HepG2 (cell line): ENCODE measurements at regions not wholly inside any gene's neighbourhood (a gene's known extent, or its start where the extent isn't known, plus 50 kb on each side); places are given as distances from the start of the nearest gene placed in this dataset.

Experiments
- ATAC-seq: fragments of 200-7000 bp; cut with Tn5 transposase; 3 replicates; pipeline ENCODE4 v1.9.1; 2020; ENCODE audit warnings: mild to moderate bottlenecking, moderate library complexity
- BruUV-seq: library from RNA; stranded (reverse); fragments of 400-500 nt; replicated peaks from 2 replicates; lab custom pipeline; 2021; lab: Mats Ljungman, UMichigan
- CTCF ChIA-PET: fragments of 300-600 bp; formaldehyde crosslinking; extraction: SDS; loops from one replicate; lab custom pipeline; 2021; ENCODE audit warnings: low total read pairs, inconsistent platforms, low intra/inter-chr PET ratio; lab: Yijun Ruan, JAX
- POLR2A ChIA-PET: fragments of 350-600 bp; sonication (Branson Sonifier 250); formaldehyde crosslinking; loops from one replicate; lab custom pipeline; 2020; ENCODE audit warnings: antibody characterized with exemption, inconsistent platforms; lab: Yijun Ruan, JAX
- DNase-seq: peaks from one replicate; pipeline ENCODE4 v3.0.0-alpha.2; 2015; ENCODE audit warnings: low spot score
- FAIRE-seq: peaks from 3 replicates; lab custom pipeline; 2011; peaks lifted over from hg19 to GRCh38; lab: Jason Lieb, UNC
- H2AFZ ChIP-seq: one replicate; pipeline ENCODE4 v1.6.1; 2011; ENCODE audit warnings: low read length, inconsistent platforms
- H3K27ac ChIP-seq: fragments of 300-600 bp; 3 replicates; pipeline ENCODE4 v1.8.0; 2011; ENCODE audit warnings: mixed run types, mild to moderate bottlenecking, mixed read lengths, low read length, inconsistent platforms; ENCODE audit not compliant: insufficient read depth; ENCODE audit errors: extremely low read length
- H3K27me3 ChIP-seq, 2 experiments: fragments of 200-600 bp in 1 of 2; 2 replicates in 1 of 2; 3 replicates in 1 of 2; pipeline versions ENCODE4 v1.6.0 to v1.8.0; 2011; ENCODE audit warnings: low read length in 2 of 2, mild to moderate bottlenecking in 2 of 2, moderate library complexity in 2 of 2, inconsistent platforms in 1 of 2; ENCODE audit not compliant: insufficient read depth in 2 of 2, control insufficient read depth in 1 of 2
- H3K36me3 ChIP-seq, 2 experiments: fragments of 200-600 bp in 1 of 2; replicated peaks in 1 of 2; 2 replicates in 1 of 2; 3 replicates in 1 of 2; pipeline versions ENCODE4 v1.5.1 to v1.8.0; 2011; ENCODE audit warnings: low read length in 2 of 2, inconsistent platforms in 1 of 2; ENCODE audit not compliant: insufficient read depth in 2 of 2, control insufficient read depth in 1 of 2
- H3K4me1 ChIP-seq: 2 replicates; pipeline ENCODE4 v1.5.1; 2012; ENCODE audit warnings: low read length, inconsistent platforms; ENCODE audit not compliant: insufficient read depth
- H3K4me2 ChIP-seq: 2 replicates; pipeline ENCODE4 v1.6.0; 2011; ENCODE audit warnings: low read depth, low read length, inconsistent platforms
- H3K4me3 ChIP-seq, 3 experiments: fragments of 200-600 bp in 1 of 3; sonication (generic), shearing (Covaris generic) in 1 of 3; replicated peaks in 1 of 3; 2 replicates each; pipeline ENCODE4 v1.5.1; 2011 to 2016; ENCODE audit warnings: low read length in 3 of 3, inconsistent platforms in 2 of 3, low read depth in 2 of 3, mild to moderate bottlenecking in 2 of 3, control low read depth in 1 of 3, mixed read lengths in 1 of 3; ENCODE audit not compliant: insufficient read depth in 1 of 3
- H3K79me2 ChIP-seq: one replicate; pipeline ENCODE4 v1.6.1; 2011; ENCODE audit warnings: low read length, inconsistent platforms; ENCODE audit not compliant: insufficient read depth
- H3K9ac ChIP-seq: 2 replicates; pipeline ENCODE4 v1.6.0; 2011; ENCODE audit warnings: mild to moderate bottlenecking, low read depth, low read length, inconsistent platforms; ENCODE audit not compliant: insufficient read depth
- H3K9me3 ChIP-seq: 2 replicates; pipeline ENCODE4 v1.5.1; 2012; ENCODE audit warnings: mild to moderate bottlenecking, low read length
- H4K20me1 ChIP-seq: 2 replicates; pipeline ENCODE4 v1.6.0; 2011; ENCODE audit warnings: inconsistent platforms, mild to moderate bottlenecking, low read length, moderate library complexity; ENCODE audit not compliant: insufficient read depth
- ATF7-NPFF ChIP-seq: sonication (generic); formaldehyde crosslinking; IDR thresholded peaks from 2 replicates; pipeline ENCODE4 v1.8.1; 2023; ENCODE audit warnings: mild to moderate bottlenecking, low read depth, missing genetic modification reagents, moderate library complexity
- CENPT ChIP-seq: sonication (generic); formaldehyde crosslinking; IDR thresholded peaks from 2 replicates; pipeline ENCODE4 v1.8.0; 2022; ENCODE audit warnings: low read depth, mild to moderate bottlenecking, moderate library complexity, missing genetic modification reagents
- E2F1 ChIP-seq: sonication (generic); formaldehyde crosslinking; IDR thresholded peaks from 2 replicates; pipeline ENCODE4 v1.5.0; 2020; ENCODE audit warnings: missing genetic modification reagents
- ELF1 ChIP-seq: sonication (generic); formaldehyde crosslinking; IDR thresholded peaks from 2 replicates; pipeline ENCODE4 v1.4.0; 2020; ENCODE audit warnings: missing genetic modification reagents
- GATAD2A ChIP-seq: IDR thresholded peaks from 2 replicates; pipeline ENCODE4 v1.6.1; 2016
- IRX3 ChIP-seq: sonication (generic); formaldehyde crosslinking; IDR thresholded peaks from 2 replicates; pipeline ENCODE4 v1.8.1; 2023; ENCODE audit warnings: mild to moderate bottlenecking, low read depth, missing genetic modification reagents, borderline replicate concordance
- KAT8 ChIP-seq: IDR thresholded peaks from 2 replicates; pipeline ENCODE4 v1.6.1; 2016; ENCODE audit warnings: missing genetic modification reagents, missing compliant biosample characterization
- LCORL ChIP-seq, 2 experiments: fragments of 450-650 bp in 1 of 2; sonication (generic) in 1 of 2; formaldehyde crosslinking in 1 of 2; IDR thresholded peaks; 2 replicates each; pipeline versions ENCODE4 v1.5.0 to v1.6.1; 2017 to 2020; ENCODE audit warnings: antibody characterized with exemption in 1 of 2, missing genetic modification reagents in 1 of 2
- MIXL1 ChIP-seq: IDR thresholded peaks from 2 replicates; pipeline ENCODE4 v1.6.1; 2016
- MTA1 ChIP-seq: sonication (generic); formaldehyde crosslinking; IDR thresholded peaks from 2 replicates; pipeline ENCODE4 v1.4.0; 2020; ENCODE audit warnings: missing genetic modification reagents, mild to moderate bottlenecking, borderline replicate concordance
- ONECUT2 ChIP-seq: sonication (generic); formaldehyde crosslinking; IDR thresholded peaks from 2 replicates; pipeline ENCODE4 v1.4.0; 2020; ENCODE audit warnings: missing genetic modification reagents
- TEAD3 ChIP-seq: optimal IDR thresholded peaks from 2 replicates; pipeline ENCODE3; 2016; ENCODE audit warnings: borderline replicate concordance
- THRA ChIP-seq: sonication (generic); formaldehyde crosslinking; IDR thresholded peaks from 2 replicates; pipeline ENCODE4 v1.4.0; 2020; ENCODE audit warnings: missing genetic modification reagents, borderline replicate concordance
- ZNF746 ChIP-seq: sonication (generic); formaldehyde crosslinking; IDR thresholded peaks from 2 replicates; pipeline ENCODE4 v1.8.0; 2022; ENCODE audit warnings: mild to moderate bottlenecking, missing genetic modification reagents
- ZNF770 ChIP-seq: sonication (generic); formaldehyde crosslinking; IDR thresholded peaks from 2 replicates; pipeline ENCODE4 v1.5.0; 2020; ENCODE audit warnings: mild to moderate bottlenecking, missing genetic modification reagents
- WGBS: methylation state at CpG from one replicate; pipeline ENCODE4 v1.1.6; 2017; ENCODE audit warnings: low lambda C conversion rate; 5-methylcytosine and 5-hydroxymethylcytosine counted together
- in situ Hi-C: cut with HindIII; loops from 2 replicates; pipeline ENCODE4 v1.10.0; 2017; ENCODE audit warnings: low pct_unique_long_range_greater_than_20kb; ENCODE audit not compliant: extremely low pct_ligation_motif_present
- intact Hi-C: fragments of 100-400 bp; cut with micrococcal nuclease; formaldehyde crosslinking; loops from one replicate; pipeline ENCODE4 v1.10.0; 2022; ENCODE audit not compliant: unreplicated experiment

- TF ChIP-seq IRX3 (CRISPR knock-in tag): no peak
These were observed 82.8 kb downstream of the SLC25A47 start (continued) for GRCh38 chr14:100405760-100406455.

- no peaks in the 10 kb centered on the region for H3K9me3 ChIP-seq
- intact Hi-C loops (no loop called here), in situ Hi-C loops (loop anchor here (10.0 kb wide), 1 partner anchor 488 kb away; no protein-coding TSS in a partner anchor)
- H3K4me3 ChIP-seq: 0 out of 6 replicates have a peak overlapping the region, but pooled peaks of 1 of the 3 experiments have one; percentile 5
- FAIRE-seq (peak; percentile 63), DNase-seq (peak; percentile 66), ATAC-seq (peak; percentile 82)
- H4K20me1 ChIP-seq: no peaks in the 10 kb centered on the region
- no peak overlapping the region for H3K27ac ChIP-seq
- H3K4me1 ChIP-seq: peaks cover 38% of the 10 kb centered on the region
- H3K9ac ChIP-seq: no peak overlapping the region
- no peaks in the 10 kb centered on the region for H3K79me2 ChIP-seq
- WGBS: 62% methylated on average over 8 of the region's 10 CpGs
- peak overlapping the region; percentile 28 for H3K4me2 ChIP-seq
- no peaks in the 10 kb centered on the region; a peak in 1 of 5 replicates for H3K36me3 ChIP-seq
- H3K27me3 ChIP-seq: no peaks in the 10 kb centered on the region; a peak in 1 of 5 replicates
- POLR2A ChIA-PET: interaction anchor here (1.1 kb wide), 1 partner anchor 45 kb away, joined by 3 read pairs; no protein-coding TSS in a partner anchor
- CTCF ChIA-PET: no interaction called here
- H2AFZ ChIP-seq: no peak overlapping the region
- no TSS peak for BruUV-seq
- no peak for TF ChIP-seq ATF7-NPFF
- TF ChIP-seq ZNF770 (CRISPR knock-in tag): no peak
- TF ChIP-seq ONECUT2 (CRISPR knock-in tag): no peak
- TF ChIP-seq KAT8 (CRISPR knock-in tag): 0 out of 2 replicates have a peak, but pooled peaks have one; percentile 21
- peak; percentile 39 for TF ChIP-seq TEAD3 (CRISPR knock-in tag)
- no peak for TF ChIP-seq CENPT (CRISPR knock-in tag)
- TF ChIP-seq THRA (CRISPR knock-in tag): peak; percentile 46; the same call in 1 of the 2 replicates
- TF ChIP-seq GATAD2A (CRISPR knock-in tag): peak; percentile 67
- TF ChIP-seq MTA1 (CRISPR knock-in tag): peak; percentile 38; the same call in 1 of the 2 replicates
- TF ChIP-seq MIXL1 (CRISPR knock-in tag): peak; percentile 38; the same call in 1 of the 2 replicates
- no peak for TF ChIP-seq LCORL (IDR thresholded peaks at IDR 0.05)
- TF ChIP-seq LCORL (CRISPR knock-in tag; IDR thresholded peaks at IDR 0.05): no peak
- TF ChIP-seq ELF1: peak; percentile 74
- TF ChIP-seq ZNF746 (CRISPR knock-in tag): 0 out of 2 replicates have a peak, but pooled peaks have one; percentile 42
- TF ChIP-seq E2F1 (CRISPR knock-in tag): no peak
These were observed 83.5 kb downstream of the SLC25A47 start for GRCh38 chr14:100406505-100407131.
